K562 (cell line): ENCODE measurements at regions not wholly inside any gene's neighbourhood (a gene's known extent, or its start where the extent isn't known, plus 50 kb on each side); places are given as distances from the start of the nearest gene placed in this dataset.

Source experiments
- ATAC-seq: fragments of 200-7000 bp; cut with Tn5 transposase; 3 replicates; pipeline ENCODE4 v1.9.1; 2020; ENCODE audit warnings: moderate library complexity
- BruUV-seq: library from RNA; stranded (reverse); fragments of 400-500 nt; replicated peaks from 2 replicates; lab custom pipeline; 2021; lab: Mats Ljungman, UMichigan
- CTCF ChIA-PET: fragments of 300-600 bp; formaldehyde crosslinking; extraction: SDS; loops from one replicate; lab custom pipeline; 2021; ENCODE audit warnings: low intra/inter-chr PET ratio; lab: Yijun Ruan, JAX
- POLR2A ChIA-PET: fragments of 300-600, 350-650 bp; sonication (Branson Sonifier 250); formaldehyde crosslinking; extraction: SDS; loops from one replicate; lab custom pipeline; 2021; ENCODE audit warnings: antibody characterized with exemption, inconsistent platforms; lab: Yijun Ruan, JAX
- DNase-seq, 4 experiments: peaks; one replicate each; pipeline versions ENCODE4 v3.0.0 to v3.0.0-alpha.2; 2011 to 2018; ENCODE audit warnings: low spot score in 3 of 4, mixed read lengths in 3 of 4; ENCODE audit errors: extremely low read depth in 1 of 4
- FAIRE-seq: peaks from 2 replicates; lab custom pipeline; 2011; peaks lifted over from hg19 to GRCh38; lab: Jason Lieb, UNC
- H2AFZ ChIP-seq: 2 replicates; pipeline ENCODE4 v1.6.0; 2011; ENCODE audit warnings: low read depth, low read length, control low read depth, inconsistent platforms
- H3K27ac ChIP-seq: fragments of 200-600 bp; 3 replicates; pipeline ENCODE4 v1.8.0; 2011; ENCODE audit warnings: low read depth, mild to moderate bottlenecking, control low read depth, inconsistent platforms, low read length, moderate library complexity, mixed read lengths; ENCODE audit errors: extremely low read depth
- H3K27me3 ChIP-seq, 2 experiments: fragments of 300-600 bp in 1 of 2; 2 replicates in 1 of 2; 3 replicates in 1 of 2; pipeline versions ENCODE4 v1.6.0 to v1.8.0; 2011; ENCODE audit warnings: inconsistent platforms in 2 of 2, low read length in 2 of 2, mild to moderate bottlenecking in 1 of 2, mixed read lengths in 1 of 2, moderate library complexity in 1 of 2; ENCODE audit not compliant: control insufficient read depth in 2 of 2, insufficient read depth in 2 of 2
- H3K36me3 ChIP-seq: fragments of 300-600 bp; 3 replicates; pipeline ENCODE4 v1.8.0; 2011; ENCODE audit warnings: mild to moderate bottlenecking, low read length, inconsistent platforms; ENCODE audit not compliant: control insufficient read depth, insufficient read depth
- H3K4me1 ChIP-seq, 2 experiments: fragments of 200-600 bp in 1 of 2; replicated peaks in 1 of 2; 2 replicates in 1 of 2; 3 replicates in 1 of 2; pipeline versions ENCODE4 v1.5.1 to v1.8.0; 2011; ENCODE audit warnings: inconsistent platforms in 2 of 2, low read length in 2 of 2, mild to moderate bottlenecking in 1 of 2, mixed read lengths in 1 of 2, moderate library complexity in 1 of 2; ENCODE audit not compliant: control insufficient read depth in 2 of 2, insufficient read depth in 2 of 2
- H3K4me2 ChIP-seq: 2 replicates; pipeline ENCODE4 v1.6.1; 2011; ENCODE audit warnings: low read length, control low read depth, inconsistent platforms, mixed read lengths; ENCODE audit not compliant: insufficient read depth
- H3K4me3 ChIP-seq: fragments of 200-600 bp; sonication (generic), shearing (Covaris generic); 2 replicates; pipeline ENCODE4 v1.5.1; 2016; ENCODE audit warnings: control low read depth, inconsistent platforms
- H3K79me2 ChIP-seq: fragments of 200-600 bp; 3 replicates; pipeline ENCODE4 v1.8.0; 2011; ENCODE audit warnings: low read length, inconsistent platforms; ENCODE audit not compliant: control insufficient read depth, insufficient read depth
- H3K9ac ChIP-seq, 2 experiments: 2 replicates each; pipeline versions ENCODE4 v1.6.0 to v1.6.1; 2011; ENCODE audit warnings: low read depth in 2 of 2, low read length in 2 of 2, control low read depth in 1 of 2, inconsistent platforms in 1 of 2, mild to moderate bottlenecking in 1 of 2, mixed read lengths in 1 of 2; ENCODE audit not compliant: insufficient read depth in 1 of 2
- H3K9me1 ChIP-seq: one replicate; pipeline ENCODE4 v1.6.0; 2011; ENCODE audit warnings: inconsistent platforms, mild to moderate bottlenecking, low read length, moderate library complexity; ENCODE audit not compliant: control insufficient read depth, insufficient read depth
- H3K9me3 ChIP-seq: replicated peaks from 2 replicates; pipeline ENCODE4 v1.5.1; 2011; ENCODE audit warnings: low read depth, low read length, inconsistent platforms; ENCODE audit not compliant: control insufficient read depth, insufficient read depth
- H4K20me1 ChIP-seq: replicated peaks from 2 replicates; pipeline ENCODE4 v1.6.1; 2011; ENCODE audit warnings: low read length, inconsistent platforms, mixed read lengths; ENCODE audit not compliant: control insufficient read depth, insufficient read depth
- ADNP ChIP-seq: fragments of 200-800 bp; sonication (Bioruptor generic); IDR thresholded peaks from 2 replicates; pipeline ENCODE4 v1.6.1; 2016; ENCODE audit warnings: missing genetic modification characterization, missing compliant biosample characterization
- ATF3 ChIP-seq, 2 experiments: fragments of 450-650 bp in 1 of 2; sonication (generic) in 1 of 2; formaldehyde crosslinking in 1 of 2; IDR thresholded peaks in 1 of 2; conservative IDR thresholded peaks in 1 of 2; 2 replicates each; pipeline versions ENCODE4 v1.6.1 to v1.8.1; 2016 to 2023; ENCODE audit warnings: mild to moderate bottlenecking in 2 of 2, moderate library complexity in 2 of 2, inconsistent platforms in 1 of 2, missing genetic modification reagents in 1 of 2
- FOS ChIP-seq: IDR thresholded peaks from 3 replicates; pipeline ENCODE4 v1.6.1; 2011; ENCODE audit not compliant: insufficient read length; ENCODE audit errors: extremely low read depth
- MED1 ChIP-seq: sonication (generic); formaldehyde crosslinking; IDR thresholded peaks from 2 replicates; pipeline ENCODE4 v1.8.1; 2023; ENCODE audit warnings: missing genetic modification reagents, borderline replicate concordance
- MEF2A ChIP-seq: IDR thresholded peaks from 2 replicates; pipeline ENCODE4 v1.6.1; 2011; ENCODE audit warnings: low read depth, mild to moderate bottlenecking, low read length, moderate library complexity; ENCODE audit not compliant: control insufficient read depth
- NFYB ChIP-seq: IDR thresholded peaks from 2 replicates; pipeline ENCODE4 v1.6.1; 2011; ENCODE audit warnings: mild to moderate bottlenecking, moderate library complexity; ENCODE audit not compliant: insufficient read length; ENCODE audit errors: extremely low read depth
- PCBP2 ChIP-seq: fragments of 200-400 bp; formaldehyde crosslinking; IDR thresholded peaks from 2 replicates; pipeline ENCODE4 v1.6.1; 2018; ENCODE audit warnings: low read length, low read depth, mild to moderate bottlenecking, moderate library complexity; ENCODE audit not compliant: poor library complexity, severe bottlenecking
- WGBS: fragments of 100-300 bp; shearing (Covaris generic); methylation state at CpG from one replicate; pipeline ENCODE4 v1.1.6; 2016; ENCODE audit warnings: low coverage, mixed read lengths; ENCODE audit not compliant: insufficient coverage; ENCODE audit errors: missing lambda C conversion rate; 5-methylcytosine and 5-hydroxymethylcytosine counted together
- in situ Hi-C: fragments of 300-500 bp; cut with MboI; formaldehyde crosslinking; loops from 4 replicates; pipeline ENCODE4 v1.15.0; 2018; ENCODE audit warnings: inconsistent platforms, mixed read lengths
- intact Hi-C: fragments of 100-400 bp; cut with micrococcal nuclease; formaldehyde crosslinking; loops from 2 replicates; pipeline ENCODE4 v1.14.2; 2022

GRCh38 chr1:88124614-88125013 is 559.5 kb upstream of the PKN2 start:
- FAIRE-seq (no peak), ATAC-seq (no peak), DNase-seq (no peak)
- no peaks in the 10 kb centered on the region for H3K27me3 ChIP-seq
- no peaks in the 10 kb centered on the region for H3K4me1 ChIP-seq
- no peaks in the 10 kb centered on the region for H4K20me1 ChIP-seq
- no peaks in the 10 kb centered on the region; the same call in 1 of the 2 replicates for H3K9me3 ChIP-seq
- no peak for TF ChIP-seq MEF2A
- TF ChIP-seq PCBP2 = peak; percentile 51
- TF ChIP-seq FOS = no peak
- TF ChIP-seq ADNP (tag) = no peak
- H3K36me3 ChIP-seq = no peaks in the 10 kb centered on the region
- ChIA-PET CTCF (no interaction called here), POLR2A (no interaction called here)
- intact Hi-C loops (no loop called here), in situ Hi-C loops (no loop called here)
- no peak overlapping the region for H3K9ac ChIP-seq
- H2AFZ ChIP-seq = no peak overlapping the region
- H3K9me1 ChIP-seq = no peaks in the 10 kb centered on the region
- BruUV-seq = no TSS peak
- no peak overlapping the region for H3K4me2 ChIP-seq
- WGBS = no CpG with 5 or more reads among the region's 1 CpG
- H3K79me2 ChIP-seq = no peaks in the 10 kb centered on the region
- no peak overlapping the region for H3K4me3 ChIP-seq
- no peak overlapping the region for H3K27ac ChIP-seq

- WGBS = 2% methylated on average over 2 of the region's 2 CpGs
- Histone ChIP-seq H3K9me3 (no peaks in the 10 kb centered on the region; the same call in 1 of the 2 replicates), H3K4me1 (no peaks in the 10 kb centered on the region), H3K36me3 (no peaks in the 10 kb centered on the region), H4K20me1 (no peaks in the 10 kb centered on the region), H3K27ac (no peak overlapping the region), H2AFZ (no peak overlapping the region), H3K9ac (no peak overlapping the region), H3K9me1 (no peaks in the 10 kb centered on the region), H3K4me2 (no peak overlapping the region), H3K79me2 (no peaks in the 10 kb centered on the region), H3K4me3 (no peak overlapping the region), H3K27me3 (no peaks in the 10 kb centered on the region)
- DNase-seq = no peak
- no peak for ATAC-seq
- intact Hi-C loops (no loop called here), in situ Hi-C loops (no loop called here)
- no peak for FAIRE-seq
- ChIA-PET CTCF (no interaction called here), POLR2A (no interaction called here)
- BruUV-seq = no TSS peak
- TF ChIP-seq ATF3 (IDR thresholded peaks at IDR 0.05) (no peak), ATF3 (CRISPR knock-in tag; conservative IDR thresholded peaks at IDR 0.05) (no peak), NFYB (no peak), MED1 (CRISPR knock-in tag) (no peak)
Measured at GRCh38 chr1:88126467-88126866, 557.6 kb upstream of the PKN2 start.
